C4-2B (cell line): ENCODE measurements at regions not wholly inside any gene's neighbourhood (a gene's known extent, or its start where the extent isn't known, plus 50 kb on each side); places are given as distances from the start of the nearest gene placed in this dataset.

Source experiments
- H3K27ac ChIP-seq: fragments of 450-650 bp; 2 replicates; pipeline ENCODE4 v1.5.1; 2017
- CTCF ChIP-seq: fragments of 450-650 bp; conservative IDR thresholded peaks from 2 replicates; pipeline ENCODE4 v1.5.1; 2017; ENCODE audit warnings: mild to moderate bottlenecking
- ZFX ChIP-seq: fragments of 450-650 bp; IDR thresholded peaks from 2 replicates; pipeline ENCODE4 v1.6.1; 2017

- TF ChIP-seq CTCF (no peak), ZFX (no peak)
- no peak overlapping the region for H3K27ac ChIP-seq
Measured at GRCh38 chr5:43997647-43998272, 391.5 kb downstream of the FGF10 start.

- TF ChIP-seq ZFX (no peak), CTCF (no peak)
Measured at GRCh38 chr5:43996221-43996620, 393.0 kb downstream of the FGF10 start.

GRCh38 chr5:43994352-43994708 lies 391.4 kb downstream of the NNT start:
- H3K27ac ChIP-seq = no peak overlapping the region
- TF ChIP-seq CTCF = no peak
- no peak for TF ChIP-seq ZFX

More at GRCh38 chr5:43996221-43996620, 393.0 kb downstream of the FGF10 start:
- H3K27ac ChIP-seq = no peak overlapping the region

GRCh38 chr5:43993634-43994351 lies 390.8 kb downstream of the NNT start:
- no peak for TF ChIP-seq CTCF
- TF ChIP-seq ZFX = no peak
- no peak overlapping the region for H3K27ac ChIP-seq

GRCh38 chr5:43985411-43985810 lies 382.4 kb downstream of the NNT start:
- H3K27ac ChIP-seq = no peak overlapping the region

GRCh38 chr5:43981556-43981955 lies 378.6 kb downstream of the NNT start:
- TF ChIP-seq CTCF (no peak), ZFX (no peak)
- no peak overlapping the region for H3K27ac ChIP-seq

More at GRCh38 chr5:43985411-43985810, 382.4 kb downstream of the NNT start:
- TF ChIP-seq CTCF (no peak), ZFX (no peak)

GRCh38 chr5:43973908-43974307 lies 370.9 kb downstream of the NNT start:
- H3K27ac ChIP-seq = no peak overlapping the region
- TF ChIP-seq ZFX (no peak), CTCF (no peak)
